T-helper 2 cell treated with Interferon-gamma antibody and Interleukin-4, amounts not matched to agents 5 μg/mL and 100 μg/mL, for 36 hours (primary cell): ENCODE measurements at regions not wholly inside any gene's neighbourhood (a gene's known extent, or its start where the extent isn't known, plus 50 kb on each side); places are given as distances from the start of the nearest gene placed in this dataset.
"Not testable (repeated sequence)": the region's sequence is repeated elsewhere in the genome, so short reads cannot be mapped to it uniquely, and the experiment has no call there.

Source experiments
- DNase-seq: peaks from one replicate; pipeline ENCODE4 v3.0.0; 2021; ENCODE audit warnings: low spot score
- H3K27ac Mint-ChIP-seq: one replicate; pipeline ENCODE4 v1.8.0; 2021; ENCODE audit warnings: mild to moderate bottlenecking, mixed read lengths
- H3K27me3 Mint-ChIP-seq: one replicate; pipeline ENCODE4 v1.8.0; 2021; ENCODE audit warnings: low read depth, mixed read lengths
- H3K36me3 Mint-ChIP-seq: one replicate; pipeline ENCODE4 v1.8.0; 2021; ENCODE audit warnings: low read depth, mixed read lengths
- H3K4me1 Mint-ChIP-seq: one replicate; pipeline ENCODE4 v1.8.0; 2021; ENCODE audit warnings: low read depth, mixed read lengths
- H3K4me3 Mint-ChIP-seq: one replicate; pipeline ENCODE4 v1.8.0; 2022; ENCODE audit warnings: mild to moderate bottlenecking, moderate library complexity, mixed read lengths
- H3K9me3 Mint-ChIP-seq: one replicate; pipeline ENCODE4 v1.8.0; 2021; ENCODE audit warnings: mixed read lengths

GRCh38 chr3:162677475-162677874 is 1180.9 kb downstream of the OTOL1 start:
- Mint-ChIP-seq H3K36me3 (no peaks in the 10 kb centered on the region), H3K27ac (no peak overlapping the region), H3K27me3 (no peaks in the 10 kb centered on the region), H3K4me3 (no peak overlapping the region), H3K4me1 (no peaks in the 10 kb centered on the region), H3K9me3 (no peaks in the 10 kb centered on the region)
- no peak for DNase-seq

GRCh38 chr3:162678941-162679340 is 1182.3 kb downstream of the OTOL1 start:
- no peaks in the 10 kb centered on the region for H3K36me3 Mint-ChIP-seq
- no peaks in the 10 kb centered on the region for H3K27me3 Mint-ChIP-seq
- no peaks in the 10 kb centered on the region for H3K9me3 Mint-ChIP-seq
- H3K4me3 Mint-ChIP-seq: no peak overlapping the region
- no peaks in the 10 kb centered on the region for H3K4me1 Mint-ChIP-seq
- H3K27ac Mint-ChIP-seq: no peak overlapping the region
- no peak for DNase-seq

GRCh38 chr3:162684260-162684659 is 1187.7 kb downstream of the OTOL1 start:
- no peak overlapping the region for H3K27ac Mint-ChIP-seq
- H3K27me3 Mint-ChIP-seq: no peaks in the 10 kb centered on the region
- no peak overlapping the region for H3K4me3 Mint-ChIP-seq
- DNase-seq: no peak
- H3K9me3 Mint-ChIP-seq: no peaks in the 10 kb centered on the region
- H3K36me3 Mint-ChIP-seq: no peaks in the 10 kb centered on the region
- H3K4me1 Mint-ChIP-seq: no peaks in the 10 kb centered on the region

DNA sequence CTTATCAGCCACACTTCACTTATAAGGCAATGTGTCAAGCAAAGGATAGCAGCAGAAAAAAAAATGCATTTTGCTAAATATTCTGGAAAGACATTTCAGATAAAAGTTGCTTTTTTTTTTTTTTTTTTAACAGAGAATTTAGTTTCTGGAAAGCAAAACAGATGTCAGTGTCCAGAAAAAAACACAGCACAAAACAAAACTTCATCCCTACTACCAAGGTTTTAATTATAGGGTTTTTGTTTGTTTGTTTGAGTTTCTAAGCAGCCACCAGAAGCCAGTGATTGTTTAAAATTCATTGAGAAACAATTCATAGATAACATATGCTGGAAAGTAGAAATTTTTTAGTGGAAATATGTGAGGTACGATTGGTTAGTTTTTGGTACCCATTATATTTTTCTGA is 1202.7 kb downstream of the OTOL1 start:
- no peak for DNase-seq
- Mint-ChIP-seq H3K27ac (no peak overlapping the region), H3K36me3 (no peaks in the 10 kb centered on the region), H3K4me1 (no peaks in the 10 kb centered on the region), H3K4me3 (no peak overlapping the region), H3K27me3 (no peaks in the 10 kb centered on the region), H3K9me3 (peaks cover 4% of the 10 kb centered on the region)

- peaks cover 5% of the 10 kb centered on the region for H3K9me3 Mint-ChIP-seq
- no peaks in the 10 kb centered on the region for H3K36me3 Mint-ChIP-seq
- no peaks in the 10 kb centered on the region for H3K27me3 Mint-ChIP-seq
- H3K4me1 Mint-ChIP-seq: no peaks in the 10 kb centered on the region
- no peak overlapping the region for H3K4me3 Mint-ChIP-seq
- H3K27ac Mint-ChIP-seq: no peak overlapping the region
- no peak for DNase-seq
These were observed 1204.6 kb downstream of the OTOL1 start for GRCh38 chr3:162701211-162701610.

- Mint-ChIP-seq H3K27me3 (no peaks in the 10 kb centered on the region), H3K36me3 (no peaks in the 10 kb centered on the region), H3K27ac (no peak overlapping the region), H3K4me1 (no peaks in the 10 kb centered on the region), H3K4me3 (no peak overlapping the region), H3K9me3 (peaks cover 5% of the 10 kb centered on the region)
- DNase-seq: no peak
These were observed 1206.3 kb downstream of the OTOL1 start for GRCh38 chr3:162702768-162703385.

GRCh38 chr3:162704238-162704637 is 1207.6 kb downstream of the OTOL1 start:
- H3K9me3 Mint-ChIP-seq: peaks cover 5% of the 10 kb centered on the region
- no peak overlapping the region for H3K4me3 Mint-ChIP-seq
- no peaks in the 10 kb centered on the region for H3K36me3 Mint-ChIP-seq
- no peak overlapping the region for H3K27ac Mint-ChIP-seq
- no peak for DNase-seq
- H3K4me1 Mint-ChIP-seq: no peaks in the 10 kb centered on the region
- H3K27me3 Mint-ChIP-seq: no peaks in the 10 kb centered on the region

DNA sequence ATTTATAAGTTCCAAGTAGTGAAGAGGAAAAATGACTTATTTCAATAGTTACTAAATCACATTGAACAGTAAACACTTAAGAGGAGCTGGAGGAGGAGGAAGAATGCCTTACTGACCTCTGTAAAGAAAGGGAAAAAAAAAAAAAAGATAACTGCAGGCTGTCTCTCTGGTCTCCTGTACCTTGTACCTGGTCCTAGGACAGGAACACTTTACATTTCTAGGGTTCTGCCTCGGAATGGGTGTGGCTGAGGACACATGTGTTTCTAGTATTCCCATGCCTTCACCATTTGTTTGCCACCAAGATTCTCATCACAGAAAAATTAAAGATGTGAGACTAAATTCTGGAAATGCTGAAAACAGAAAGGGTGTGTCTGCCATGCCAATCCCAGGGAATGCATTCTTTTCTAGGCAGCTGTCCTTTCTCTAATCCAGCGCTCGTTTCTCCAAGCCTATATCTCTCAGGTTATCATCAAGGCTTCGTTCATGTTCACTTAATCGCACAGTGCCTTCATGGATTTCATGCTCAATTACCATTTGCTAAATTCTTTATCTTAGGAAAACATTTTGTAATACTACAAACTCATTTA is 1208.3 kb downstream of the OTOL1 start:
- Mint-ChIP-seq H3K27me3 (no peaks in the 10 kb centered on the region), H3K36me3 (no peaks in the 10 kb centered on the region), H3K4me1 (no peaks in the 10 kb centered on the region)

GRCh38 chr3:162708394-162708793 is 1211.8 kb downstream of the OTOL1 start:
- DNase-seq, H3K4me1 Mint-ChIP-seq, H3K4me3 Mint-ChIP-seq, H3K27ac Mint-ChIP-seq, H3K27me3 Mint-ChIP-seq, H3K9me3 Mint-ChIP-seq, H3K36me3 Mint-ChIP-seq: not testable (repeated sequence)

More for the DNA sequence above, 1208.3 kb downstream of the OTOL1 start:
- no peak overlapping the region for H3K4me3 Mint-ChIP-seq
- no peak overlapping the region for H3K27ac Mint-ChIP-seq
- peaks cover 5% of the 10 kb centered on the region for H3K9me3 Mint-ChIP-seq
- no peak for DNase-seq

DNA sequence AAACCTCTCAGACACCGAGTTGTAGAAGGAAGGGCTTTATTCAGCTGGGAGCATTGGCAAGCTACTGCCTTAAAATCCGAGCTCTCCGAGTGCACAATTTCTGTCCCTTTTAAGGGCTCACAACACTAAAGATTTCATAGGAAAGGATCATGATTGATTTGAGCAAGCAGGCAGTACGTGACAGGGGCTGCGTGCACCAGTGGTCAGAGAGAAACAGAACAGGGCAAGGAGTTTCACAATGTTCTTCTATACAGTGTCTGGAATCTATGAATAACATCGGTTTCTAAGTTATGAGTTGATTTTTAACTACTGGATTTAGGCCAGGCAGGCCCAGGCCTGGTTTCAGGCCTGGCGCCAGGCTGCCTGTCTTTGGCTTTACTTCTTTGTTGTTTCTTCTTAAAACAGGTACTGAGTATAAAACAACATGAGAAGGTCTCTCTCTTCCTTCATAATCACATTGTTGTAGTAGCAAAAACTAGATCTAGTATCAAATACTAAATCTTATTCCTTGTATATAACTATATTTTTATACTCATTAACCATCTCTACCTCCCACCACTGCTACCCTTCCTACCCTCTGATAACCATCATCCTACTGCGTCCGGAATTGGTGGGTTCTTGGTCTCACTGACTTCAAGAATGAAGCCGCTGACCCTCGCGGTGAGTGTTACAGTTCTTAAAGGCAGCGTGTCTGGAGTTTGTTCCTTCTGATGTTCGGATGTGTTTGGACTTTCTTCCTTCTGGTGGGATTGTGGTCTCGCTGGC is 1212.5 kb downstream of the OTOL1 start:
- H3K4me1 Mint-ChIP-seq: not testable (repeated sequence)

DNA sequence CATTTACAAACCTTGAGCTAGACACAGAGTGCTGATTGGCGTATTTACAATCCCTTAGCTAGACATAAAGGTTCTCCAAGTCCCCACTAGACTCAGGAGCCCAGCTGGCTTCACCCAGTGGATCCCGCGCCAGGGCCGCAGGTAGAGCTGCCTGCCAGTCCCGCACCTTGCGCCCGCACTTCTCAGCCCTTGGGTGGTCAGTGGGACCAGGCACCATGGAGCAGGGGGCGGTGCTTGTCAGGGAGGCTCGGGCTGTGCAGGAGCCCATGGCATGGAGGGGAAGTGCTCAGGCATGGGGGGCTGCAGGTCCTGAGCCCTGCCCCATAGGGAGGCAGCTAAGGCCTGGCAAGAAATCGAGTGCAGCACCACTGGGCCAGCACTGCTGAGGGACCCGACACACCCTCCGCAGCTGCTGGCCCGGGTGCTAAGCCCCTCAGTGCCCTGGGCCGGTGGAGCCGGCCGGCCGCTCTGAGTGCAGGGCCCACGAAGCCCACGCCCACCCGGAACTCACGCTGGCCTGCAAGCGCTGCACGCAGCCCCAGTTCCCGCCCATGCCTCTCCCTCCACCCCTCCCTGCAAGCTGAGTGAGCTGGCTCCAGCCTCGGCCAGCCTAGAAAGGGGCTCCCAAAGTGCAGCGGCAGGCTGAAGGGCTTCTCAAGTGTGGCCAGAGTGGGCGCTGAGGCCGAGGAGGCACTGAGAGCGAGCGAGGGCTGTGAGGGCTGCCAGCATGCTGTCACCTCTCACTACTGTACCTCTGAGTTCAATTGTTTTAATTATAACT is 1213.9 kb downstream of the OTOL1 start:
- H3K27me3 Mint-ChIP-seq: no peaks in the 10 kb centered on the region
- H3K9me3 Mint-ChIP-seq: peaks cover 8% of the 10 kb centered on the region
- no peak for DNase-seq
- no peak overlapping the region for H3K27ac Mint-ChIP-seq
- no peak overlapping the region for H3K4me3 Mint-ChIP-seq
- H3K4me1 Mint-ChIP-seq: no peaks in the 10 kb centered on the region
- no peaks in the 10 kb centered on the region for H3K36me3 Mint-ChIP-seq

More for the DNA sequence above, 1212.5 kb downstream of the OTOL1 start:
- not testable (repeated sequence) for H3K4me3 Mint-ChIP-seq, H3K27me3 Mint-ChIP-seq, DNase-seq, H3K36me3 Mint-ChIP-seq, H3K27ac Mint-ChIP-seq
- peaks cover 11% of the 10 kb centered on the region for H3K9me3 Mint-ChIP-seq

- DNase-seq, H3K4me3 Mint-ChIP-seq, H3K27me3 Mint-ChIP-seq, H3K4me1 Mint-ChIP-seq, H3K36me3 Mint-ChIP-seq, H3K9me3 Mint-ChIP-seq, H3K27ac Mint-ChIP-seq: not testable (repeated sequence)
These were observed 1220.5 kb downstream of the OTOL1 start for GRCh38 chr3:162717074-162717473.

DNA sequence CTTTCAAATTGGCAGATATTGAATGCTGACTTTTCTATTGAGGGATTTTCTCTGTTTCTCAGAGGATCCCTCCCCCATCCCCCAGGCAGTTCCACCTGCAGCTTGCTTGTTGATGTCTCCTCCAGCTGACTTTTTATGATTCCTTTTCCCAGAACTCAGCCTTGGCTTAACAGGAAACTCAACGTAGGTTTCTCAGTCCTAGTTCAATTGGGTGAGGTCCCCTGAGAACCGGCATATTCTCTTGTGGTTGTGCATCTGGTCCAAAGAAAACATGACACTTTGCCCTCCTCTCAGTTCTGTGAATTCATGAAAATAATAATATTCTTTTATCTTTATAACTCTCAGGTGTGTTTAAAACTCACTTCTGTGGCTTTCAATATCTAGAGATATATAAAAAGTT is 1222.1 kb downstream of the OTOL1 start:
- no peaks in the 10 kb centered on the region for H3K27me3 Mint-ChIP-seq
- H3K27ac Mint-ChIP-seq: no peak overlapping the region
- H3K36me3 Mint-ChIP-seq: no peaks in the 10 kb centered on the region
- no peak overlapping the region for H3K4me3 Mint-ChIP-seq
- DNase-seq: no peak
- peaks cover under 1% of the 10 kb centered on the region for H3K9me3 Mint-ChIP-seq
- no peaks in the 10 kb centered on the region for H3K4me1 Mint-ChIP-seq
